SKM-1 treated with dmso at 0.1 percent for 144 hours (cell line): ENCODE measurements at regions not wholly inside any gene's neighbourhood (a gene's known extent, or its start where the extent isn't known, plus 50 kb on each side); places are given as distances from the start of the nearest gene placed in this dataset.

Experiments used
- DNase-seq: peaks from one replicate; lab custom pipeline; 2025; ENCODE audit not compliant: unreplicated experiment; lab: John Stamatoyannopoulos, UW

DNA sequence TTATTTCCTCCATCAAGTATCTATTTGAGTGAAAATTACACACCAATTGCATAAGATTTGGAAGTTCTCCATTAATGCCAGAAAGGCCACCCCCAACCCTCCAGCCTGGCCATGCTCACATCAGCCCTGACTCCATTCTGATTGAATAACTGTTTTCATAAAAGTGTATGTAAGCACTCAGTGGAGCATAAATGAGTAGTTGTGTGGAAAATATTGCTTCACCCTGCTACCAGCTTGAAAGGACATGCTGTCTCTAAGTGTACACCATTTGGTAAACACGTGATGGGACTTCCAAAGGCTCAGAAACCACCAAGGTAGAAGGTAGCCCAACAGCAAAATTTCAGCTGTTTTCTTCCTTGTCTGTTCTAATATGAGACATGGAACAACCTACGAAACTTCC lies 393.8 kb downstream of the ZNF385D start:
- DNase-seq, result no peak

DNA sequence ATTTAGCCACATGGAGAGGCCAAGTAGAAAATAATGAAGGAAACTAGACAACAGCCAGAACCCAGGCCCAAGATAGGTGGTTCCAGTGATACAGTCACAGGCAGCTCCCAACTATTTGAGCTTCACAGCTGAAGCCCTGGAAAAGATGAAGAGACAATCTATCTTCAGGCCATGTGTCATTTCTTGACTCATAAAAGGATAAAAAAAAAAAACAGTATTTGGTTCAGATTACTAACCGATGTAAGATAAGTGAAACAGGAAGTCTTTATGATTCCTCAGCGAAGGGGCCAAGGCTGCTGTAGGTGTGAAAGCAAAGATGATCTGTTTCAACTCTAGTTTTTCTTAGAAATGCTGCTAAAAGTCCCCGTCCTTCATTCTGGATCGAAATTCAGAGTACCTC lies 394.6 kb downstream of the ZNF385D start:
- DNase-seq, result no peak

DNA sequence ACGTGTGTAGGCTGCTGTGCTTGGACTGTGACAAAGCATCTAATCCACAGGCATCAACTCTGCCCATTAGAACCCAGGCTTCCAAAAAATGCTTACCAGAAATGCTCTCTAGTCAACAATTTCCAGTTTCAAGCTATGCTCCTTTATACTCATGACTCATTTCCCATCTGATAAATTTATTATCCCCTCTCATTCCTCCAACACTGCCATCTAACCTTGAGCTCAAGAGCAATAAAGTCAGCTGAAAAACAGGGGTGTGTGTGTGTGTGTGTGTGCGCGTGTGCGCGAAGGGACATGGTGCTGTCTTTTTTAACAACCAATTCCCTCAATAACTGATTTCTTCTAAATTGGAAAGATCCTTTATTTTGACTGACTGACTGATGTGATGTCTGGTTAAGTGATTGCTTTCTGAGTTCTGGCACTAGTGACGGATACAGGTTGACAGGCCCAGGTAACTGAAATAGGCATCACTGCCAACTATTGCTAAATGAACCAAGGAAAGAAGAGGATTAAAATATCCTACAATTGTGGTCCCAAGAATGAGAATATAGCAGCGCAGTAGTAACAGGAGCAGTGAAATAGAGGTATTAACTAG lies 405.5 kb downstream of the ZNF385D start:
- no peak for DNase-seq

DNA sequence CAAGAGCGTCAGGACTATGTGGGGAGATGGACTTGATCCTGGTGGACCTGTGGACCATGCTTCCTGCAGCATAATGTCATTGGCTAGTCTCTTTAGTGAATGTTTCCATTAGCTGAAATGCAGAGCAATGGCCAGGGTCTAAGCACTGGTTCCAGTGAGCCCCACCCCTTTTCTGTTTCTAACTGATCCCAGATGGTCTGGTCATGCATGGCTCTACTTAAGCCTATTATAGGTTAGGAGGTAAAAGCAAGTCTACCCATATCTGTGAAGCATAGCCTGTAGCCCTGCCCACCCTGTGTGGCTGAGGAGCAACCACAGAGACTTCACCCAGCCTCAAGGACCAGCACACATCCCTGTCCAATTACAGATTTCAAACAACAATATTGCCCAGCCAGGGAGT lies 419.2 kb downstream of the ZNF385D start:
- no peak for DNase-seq

DNA sequence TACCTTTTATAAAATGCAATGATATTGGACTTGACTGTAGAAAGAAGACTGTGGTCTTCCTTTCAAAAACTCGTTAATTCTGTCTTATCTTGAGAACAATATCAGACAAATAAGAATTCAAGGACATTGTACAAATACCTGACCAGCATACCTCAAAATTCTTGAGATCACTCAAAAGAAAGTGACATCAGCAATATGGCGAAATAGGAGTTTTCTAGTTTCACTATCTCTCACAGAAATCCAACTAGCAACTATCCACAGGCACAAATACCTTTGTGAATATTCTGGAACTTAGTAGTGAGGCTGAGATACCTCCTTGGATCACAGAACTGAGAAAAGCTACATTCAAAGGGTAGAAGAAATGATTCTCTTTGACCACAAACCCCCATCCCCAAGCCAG lies 419.7 kb downstream of the ZNF385D start:
- no peak for DNase-seq

DNA sequence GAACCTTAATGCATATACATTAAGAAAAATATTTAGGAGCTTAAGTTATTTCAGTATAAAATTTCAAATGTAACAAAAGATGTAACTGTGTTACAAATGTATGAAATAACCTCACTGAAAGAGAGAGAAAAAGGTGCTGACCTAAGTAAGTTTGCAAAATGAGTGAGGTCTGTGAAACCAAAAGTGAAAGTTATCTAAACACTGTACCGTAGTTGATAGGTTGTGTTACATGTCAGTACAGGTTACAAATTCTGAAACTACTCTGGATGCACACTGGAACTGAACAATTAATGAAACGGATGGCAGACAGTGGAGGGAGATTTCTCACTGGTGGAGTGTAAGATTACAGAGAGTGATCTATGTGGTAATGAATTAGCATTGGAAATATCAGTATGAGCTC lies 420.7 kb downstream of the ZNF385D start:
- DNase-seq, result no peak

DNA sequence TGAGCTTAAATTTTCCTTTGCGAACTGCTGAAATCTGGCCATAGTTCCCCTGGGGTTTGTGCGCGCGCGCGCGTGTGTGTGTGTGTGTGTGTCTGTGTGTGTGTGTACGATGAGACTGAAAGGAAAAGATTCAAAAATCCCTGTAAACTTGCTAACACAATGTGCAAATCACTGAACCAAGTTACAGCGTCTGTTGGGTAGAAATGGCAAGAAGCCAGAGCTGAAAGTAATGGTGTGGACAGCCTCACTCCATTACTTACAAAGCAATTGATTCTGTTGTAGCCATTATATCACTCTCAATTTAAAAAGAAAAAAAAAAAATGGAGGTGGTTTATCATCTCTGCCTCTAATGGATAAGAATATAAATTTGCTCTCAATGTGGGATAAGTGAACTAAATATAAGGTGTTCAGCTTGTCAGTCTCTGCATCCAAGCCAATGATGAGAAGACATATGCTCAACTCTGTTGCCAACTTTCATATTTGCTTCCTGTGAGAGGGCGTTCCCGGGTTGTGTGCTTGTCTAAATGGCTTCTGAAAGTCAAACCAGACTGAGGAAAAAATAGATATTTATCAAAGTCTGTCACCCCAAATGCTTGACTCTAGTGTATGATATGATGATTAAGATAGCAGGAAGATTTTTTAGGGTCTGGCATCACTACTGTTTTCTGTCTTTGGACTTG lies 422.2 kb downstream of the ZNF385D start:
- no peak for DNase-seq

DNA sequence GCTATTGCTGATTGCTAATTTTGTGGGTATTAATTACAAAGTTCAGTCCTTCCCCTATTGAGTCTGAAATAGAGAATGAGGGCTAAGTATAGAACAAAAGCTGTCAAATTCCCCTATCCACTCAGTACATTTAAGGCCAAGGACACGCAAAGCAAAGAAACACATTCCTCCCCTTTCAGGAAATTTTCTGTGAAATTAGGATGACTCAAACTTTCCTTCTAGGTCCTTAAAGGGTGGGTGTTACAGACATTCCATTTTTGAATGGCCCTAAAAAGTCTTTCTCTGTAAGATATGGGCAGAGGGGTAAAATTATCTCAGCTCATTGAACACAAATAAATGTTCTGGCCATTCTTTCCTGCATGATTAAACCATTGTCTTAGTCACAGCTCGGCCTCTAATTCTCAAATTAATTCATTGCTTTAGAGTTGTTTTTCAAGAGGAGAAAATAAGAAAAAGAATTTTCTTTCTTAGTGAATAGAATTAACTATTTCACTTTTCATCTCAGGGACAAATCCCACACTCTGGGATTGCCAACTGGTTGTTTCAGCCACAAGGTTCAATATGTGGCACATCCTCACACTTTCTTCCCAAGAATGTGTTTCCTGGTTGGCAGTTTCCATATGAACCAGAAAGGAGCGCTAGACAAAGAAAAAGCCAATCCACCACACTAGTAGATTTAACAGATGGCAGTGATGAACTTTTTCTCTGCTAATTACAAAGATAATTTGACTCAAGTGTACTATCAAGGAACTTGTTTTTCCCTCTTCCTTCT lies 424.1 kb downstream of the ZNF385D start:
- DNase-seq, result no peak

DNA sequence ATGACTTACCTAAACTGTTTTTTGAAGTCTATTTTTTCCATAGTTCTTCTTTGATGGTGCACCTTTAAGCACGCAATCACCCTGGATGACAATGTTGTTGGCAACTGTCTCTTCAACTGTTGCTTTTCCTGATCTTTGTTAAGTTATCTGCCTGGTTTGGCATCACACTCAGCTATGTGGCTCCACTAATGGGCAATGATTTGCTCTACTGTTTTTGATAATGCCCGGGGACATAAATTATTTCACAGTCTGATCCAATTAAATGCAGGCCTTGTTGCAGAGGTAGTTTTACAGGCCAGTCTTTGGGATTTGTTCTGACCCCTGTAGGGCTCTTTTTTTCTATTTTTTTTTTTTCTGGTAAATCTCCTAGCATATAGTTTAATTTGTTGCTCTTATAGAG lies 436.3 kb downstream of the ZNF385D start:
- no peak for DNase-seq

DNA sequence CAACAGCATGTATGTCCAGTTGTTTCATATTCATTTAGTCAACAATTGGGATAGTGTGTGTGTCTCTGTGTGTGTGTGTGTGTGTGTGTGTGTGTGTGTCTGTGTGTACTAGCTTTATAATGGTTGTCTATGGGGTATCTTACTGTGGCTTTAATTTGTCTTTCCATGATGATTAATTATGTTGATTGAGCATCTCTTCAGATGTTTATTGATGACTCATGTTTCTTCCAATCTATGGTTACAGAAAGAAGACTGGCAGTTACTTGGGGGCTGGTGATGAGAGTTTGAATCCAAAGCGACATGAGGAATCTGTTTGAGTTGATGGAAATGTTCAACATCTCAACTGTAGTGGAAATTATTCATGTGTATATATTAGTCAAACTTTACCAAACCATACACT lies 440.1 kb downstream of the ZNF385D start:
- no peak for DNase-seq

DNA sequence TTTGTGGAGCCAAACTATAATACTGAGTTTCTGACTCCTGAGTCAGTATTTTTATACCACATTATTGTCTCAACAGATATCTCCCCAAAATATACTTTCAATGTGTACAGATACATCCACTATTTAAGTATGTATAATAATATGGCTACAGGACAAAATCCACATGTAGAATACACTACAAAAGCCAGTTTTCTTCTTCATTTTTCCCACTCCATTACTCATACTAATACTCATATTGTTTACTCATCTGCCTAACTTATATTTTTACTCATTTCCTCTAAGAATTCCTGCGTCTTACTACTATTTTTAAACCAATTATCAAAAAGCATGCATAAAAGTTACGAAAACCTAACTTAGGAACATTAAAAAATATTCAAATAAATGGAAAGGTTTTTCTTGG lies 440.8 kb downstream of the ZNF385D start:
- no peak for DNase-seq

DNA sequence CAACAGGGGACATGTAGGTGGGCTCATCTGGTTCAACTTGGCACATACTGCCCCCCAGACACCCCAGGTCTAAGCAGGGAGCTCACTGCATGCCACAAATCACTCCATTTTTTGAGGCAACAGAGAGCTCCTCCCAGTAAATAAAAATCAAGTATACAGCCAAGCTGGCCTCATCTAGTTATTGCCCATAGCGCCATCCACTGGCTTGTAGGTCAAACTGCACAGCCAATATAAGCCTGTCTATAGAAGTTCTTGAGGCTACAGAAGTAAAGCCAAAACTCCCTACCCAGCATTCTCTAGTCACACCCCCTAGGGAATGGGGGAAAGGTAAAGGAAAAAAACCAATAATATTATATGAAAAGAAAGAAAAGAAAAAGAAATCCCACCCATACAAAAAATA lies 453.7 kb downstream of the ZNF385D start:
- no peak for DNase-seq

DNA sequence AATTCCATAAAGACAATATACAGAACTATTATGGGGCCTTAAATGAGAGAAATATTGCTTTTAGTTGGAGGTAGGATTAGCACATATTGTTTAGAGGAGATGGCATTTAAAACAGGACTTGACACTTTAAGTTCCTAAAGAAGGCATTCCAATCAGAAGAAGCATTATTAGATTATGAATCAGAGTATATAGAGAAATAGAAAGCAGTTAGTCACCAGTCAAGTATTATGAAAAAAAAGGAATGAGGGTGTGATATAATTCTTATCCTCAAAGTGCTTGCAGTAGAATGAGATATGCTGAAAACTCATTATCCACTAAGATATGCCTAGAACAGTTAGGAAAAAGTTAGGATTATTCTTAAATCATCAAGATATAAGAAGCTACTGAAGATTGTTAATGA lies 456.2 kb downstream of the ZNF385D start:
- no peak for DNase-seq

DNA sequence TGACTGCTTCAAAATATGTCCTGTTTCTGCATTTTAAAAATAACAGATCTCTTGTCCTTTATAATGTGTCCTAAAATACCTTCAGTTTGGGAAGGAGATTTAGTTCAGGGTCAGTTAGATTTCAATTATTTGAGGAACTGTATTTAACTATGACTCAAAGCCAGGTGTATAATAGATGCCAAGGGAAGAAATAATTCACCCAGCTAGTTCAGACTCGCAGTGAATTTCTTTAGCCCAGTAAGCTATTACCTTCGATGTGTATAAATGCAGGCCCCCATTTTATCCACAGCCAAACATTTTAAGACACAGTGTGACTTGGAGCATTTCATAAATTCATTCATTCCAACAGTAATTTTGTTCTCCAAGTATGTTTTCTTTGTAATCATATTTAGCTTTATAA lies 458.0 kb downstream of the ZNF385D start:
- DNase-seq, result no peak

DNA sequence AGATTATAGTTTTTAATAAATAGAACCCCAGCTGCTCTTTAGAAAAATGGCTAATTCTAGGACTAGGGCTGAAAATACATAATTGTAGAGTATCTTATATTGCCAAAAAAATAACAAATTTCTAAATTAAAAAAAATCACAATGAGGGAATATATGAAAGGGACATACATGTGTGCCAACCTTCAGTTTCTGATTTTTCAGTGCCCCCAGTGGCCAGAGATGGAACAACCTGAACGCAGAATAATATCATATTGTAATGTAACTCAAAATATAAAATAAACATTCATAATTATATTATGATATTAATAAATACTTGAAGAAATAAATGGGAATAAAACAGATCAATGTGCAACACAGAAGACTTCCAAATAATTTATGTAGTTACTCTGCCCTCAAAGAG lies 460.5 kb downstream of the ZNF385D start:
- DNase-seq, result no peak

DNA sequence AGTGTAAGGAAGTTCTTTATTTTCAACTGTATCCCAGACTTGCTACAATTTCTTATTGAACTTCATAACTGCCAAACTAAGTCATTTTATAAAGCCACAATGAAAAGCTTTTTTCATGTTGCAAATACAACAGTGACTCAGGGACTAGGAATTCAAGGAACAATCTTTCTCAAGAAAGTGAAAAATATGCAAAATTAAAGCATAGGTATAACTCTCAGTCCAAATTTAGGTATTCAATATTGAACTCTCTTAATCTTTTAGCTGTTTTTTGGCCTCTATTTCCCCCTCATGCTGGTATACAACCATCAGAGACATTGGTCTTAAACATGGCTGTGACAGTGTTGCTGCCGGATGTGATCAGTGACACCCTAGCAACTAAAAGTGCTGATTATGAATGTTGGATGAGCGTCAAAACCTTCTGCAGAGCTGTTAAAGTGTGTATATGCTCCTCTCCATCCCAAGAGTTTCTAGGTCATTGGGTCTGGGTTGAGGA lies 476.9 kb downstream of the ZNF385D start:
- DNase-seq, result no peak

DNA sequence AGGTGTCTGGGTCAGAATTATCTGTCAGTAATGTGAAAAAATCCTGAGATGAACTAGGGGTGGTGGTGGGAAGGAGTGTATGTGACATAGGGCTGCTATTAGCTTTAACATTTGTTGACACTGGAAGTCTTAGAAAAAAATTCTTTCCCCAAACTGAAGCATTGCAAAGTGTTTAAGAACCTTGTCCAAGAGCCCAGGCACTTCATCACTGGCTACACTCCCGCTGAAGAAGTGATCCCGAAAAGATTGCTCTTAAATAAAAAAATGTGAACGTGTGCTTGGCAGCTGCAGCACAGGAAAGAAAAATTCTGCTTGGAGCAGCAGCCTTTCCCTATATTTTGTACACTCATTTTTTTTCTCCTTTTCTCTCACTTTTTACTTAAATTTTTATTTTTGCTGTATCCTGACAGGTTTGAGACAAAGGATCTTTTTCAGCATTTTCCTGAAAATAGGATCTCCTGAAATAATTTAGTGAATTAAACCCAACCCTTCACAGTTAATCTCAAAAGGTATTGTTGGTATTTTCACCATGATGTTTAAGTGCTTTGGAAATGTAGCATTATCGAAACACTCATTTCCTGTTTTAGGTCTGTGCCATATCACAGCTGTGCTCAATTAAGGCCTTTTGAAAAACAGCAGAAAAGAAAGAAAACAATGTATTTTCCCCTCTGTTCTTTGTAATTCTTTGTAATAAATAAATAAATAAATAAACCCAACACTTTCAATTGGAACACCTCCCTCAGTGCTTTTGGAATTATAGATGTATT lies 477.6 kb downstream of the ZNF385D start:
- no peak for DNase-seq

DNA sequence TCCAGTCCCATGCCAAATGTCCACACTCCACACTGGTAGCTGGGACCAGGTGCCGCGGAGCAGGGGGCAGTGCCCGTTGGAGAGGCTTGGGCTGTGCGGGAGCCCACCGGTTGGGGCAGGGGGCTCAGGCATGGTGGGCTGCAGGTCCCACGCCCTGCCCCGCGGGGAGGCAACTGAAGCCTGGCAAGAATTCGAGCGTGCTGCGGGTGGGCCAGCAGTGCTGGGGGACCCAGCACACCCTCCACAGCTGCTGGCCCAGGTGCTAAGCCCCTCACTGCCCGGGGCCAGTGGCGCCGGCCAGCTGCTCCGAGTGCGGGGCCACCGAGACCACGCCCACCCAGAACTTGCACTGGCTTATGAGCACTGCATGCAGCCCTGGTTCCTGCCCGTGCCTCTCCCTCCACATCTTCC lies 479.4 kb downstream of the ZNF385D start:
- no peak for DNase-seq

DNA sequence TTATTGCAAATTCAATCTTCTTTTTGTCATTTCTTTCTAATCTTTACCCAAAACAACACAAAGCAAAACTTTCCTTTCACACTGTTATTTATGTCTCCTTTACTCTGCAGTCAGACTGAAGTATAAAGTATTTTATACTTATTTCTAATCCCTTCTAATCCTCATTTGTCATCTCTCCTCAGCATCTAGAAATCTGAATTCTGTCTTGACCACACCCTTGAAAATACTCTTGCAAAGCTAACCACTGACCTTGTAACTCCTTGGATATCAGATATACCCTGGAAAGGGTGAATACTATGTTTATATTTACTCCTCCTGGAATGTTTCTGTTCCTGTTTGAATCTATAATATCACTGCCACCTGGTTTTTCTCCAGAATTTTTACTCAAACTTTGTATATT lies 481.1 kb downstream of the ZNF385D start:
- no peak for DNase-seq

DNA sequence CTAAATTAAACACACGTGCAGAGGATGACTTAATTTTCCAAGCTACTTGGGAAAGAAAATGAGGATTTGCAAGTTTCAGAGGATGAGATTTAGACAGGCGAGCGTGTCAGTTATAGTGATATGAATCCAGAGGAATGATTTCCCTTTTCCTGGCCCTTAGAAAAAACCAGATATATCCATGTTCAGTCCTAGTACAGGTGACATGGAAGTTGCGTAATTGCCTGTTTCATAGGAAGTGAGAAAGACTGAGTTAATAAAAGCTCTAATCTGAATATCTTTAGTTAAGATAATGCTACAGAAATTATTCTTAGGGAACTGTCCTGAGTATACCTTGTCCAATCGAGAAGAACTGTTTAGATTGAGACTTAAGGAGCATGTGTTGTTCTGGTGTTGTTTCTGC lies 490.5 kb downstream of the ZNF385D start:
- DNase-seq, result no peak

DNA sequence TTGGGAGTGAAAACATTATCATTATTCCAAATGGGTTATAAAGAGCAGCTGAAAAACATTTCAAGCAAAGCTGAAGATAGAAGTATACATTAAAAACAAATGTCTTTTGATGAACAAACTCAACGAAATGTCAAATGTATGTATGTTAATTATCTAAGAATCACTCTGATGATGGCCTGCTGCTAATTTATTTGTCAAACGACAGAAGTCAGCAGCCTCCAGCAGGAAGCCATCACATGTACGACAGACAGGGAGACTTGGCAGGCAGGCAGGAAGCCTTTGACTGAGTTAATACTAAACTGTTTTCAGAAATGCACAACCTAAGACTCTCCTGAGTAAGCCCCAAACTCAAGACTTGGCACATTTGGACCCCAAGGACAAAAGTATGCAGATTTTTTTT lies 491.1 kb downstream of the ZNF385D start:
- no peak for DNase-seq

DNA sequence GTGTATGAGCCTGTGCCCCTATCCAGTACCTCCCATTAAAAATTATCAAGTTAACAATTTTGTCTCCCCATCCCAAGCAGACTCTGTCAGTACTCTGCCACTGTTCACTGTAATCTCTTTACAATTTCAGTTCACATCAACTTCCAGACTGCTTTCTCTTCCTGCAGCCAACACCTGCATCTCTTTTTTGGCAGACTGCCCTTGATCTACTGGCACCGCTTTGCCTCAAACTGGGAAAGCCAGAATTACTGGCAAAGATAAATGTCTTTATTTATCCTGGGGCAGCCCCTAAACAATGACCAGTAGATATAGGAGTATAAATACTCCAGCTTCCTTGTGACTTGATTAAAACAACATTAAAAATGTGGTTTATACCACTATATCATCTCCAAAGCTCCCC lies 494.1 kb downstream of the ZNF385D start:
- no peak for DNase-seq
